K562 (cell line): ENCODE measurements at regions not wholly inside any gene's neighbourhood (a gene's known extent, or its start where the extent isn't known, plus 50 kb on each side); places are given as distances from the start of the nearest gene placed in this dataset.

Experiments used
- ARHGAP35 ChIP-seq: fragments of 450-650 bp; IDR thresholded peaks from 2 replicates; pipeline ENCODE4 v1.6.1; 2018; ENCODE audit not compliant: partially characterized antibody
- CHD2 ChIP-seq: IDR thresholded peaks from 2 replicates; pipeline ENCODE4 v1.6.1; 2011; ENCODE audit warnings: low read depth, low read length
- CTCF ChIP-seq, 3 experiments: IDR thresholded peaks in 2 of 3; conservative IDR thresholded peaks in 1 of 3; 2 replicates each; pipeline ENCODE4 v1.5.1; 2011 to 2012; ENCODE audit warnings: low read length in 3 of 3, mild to moderate bottlenecking in 3 of 3, control low read depth in 2 of 3, improper control_type of control experiment in 1 of 3, inconsistent platforms in 1 of 3, low read depth in 1 of 3, mixed read lengths in 1 of 3, moderate library complexity in 1 of 3; ENCODE audit not compliant: insufficient read depth in 2 of 3
- NFE2L1 ChIP-seq: fragments of 450-650 bp; IDR thresholded peaks from 2 replicates; pipeline ENCODE4 v1.6.1; 2016; ENCODE audit warnings: missing genetic modification characterization, low read depth, mild to moderate bottlenecking, missing compliant biosample characterization, moderate library complexity, borderline replicate concordance
- POLR2A ChIP-seq: fragments of 450-650 bp; conservative IDR thresholded peaks from 2 replicates; pipeline ENCODE4 v1.6.1; 2016
- PREB ChIP-seq: sonication (generic); formaldehyde crosslinking; IDR thresholded peaks from 2 replicates; pipeline ENCODE4 v1.8.1; 2023; ENCODE audit warnings: mild to moderate bottlenecking, missing genetic modification reagents
- PRPF4 ChIP-seq: fragments of 200-400 bp; formaldehyde crosslinking; IDR thresholded peaks from one replicate; pipeline ENCODE4 v1.6.1; 2017; ENCODE audit warnings: low read length, low read depth, mild to moderate bottlenecking; ENCODE audit not compliant: insufficient read depth, poor library complexity, severe bottlenecking
- ZFX ChIP-seq: sonication (generic); formaldehyde crosslinking; IDR thresholded peaks from 2 replicates; pipeline ENCODE4 v1.8.0; 2022; ENCODE audit warnings: mild to moderate bottlenecking, missing genetic modification reagents, moderate library complexity
- ZNF217 ChIP-seq: sonication (generic); formaldehyde crosslinking; IDR thresholded peaks from 2 replicates; pipeline ENCODE4 v1.8.0; 2022; ENCODE audit warnings: mild to moderate bottlenecking, missing genetic modification reagents
- ZNF224 ChIP-seq: sonication (generic); formaldehyde crosslinking; IDR thresholded peaks from 2 replicates; pipeline ENCODE4 v1.8.0; 2022; ENCODE audit warnings: mild to moderate bottlenecking, missing genetic modification reagents
- ZSCAN32 ChIP-seq: fragments of 450-650 bp; formaldehyde crosslinking; IDR thresholded peaks from 2 replicates; pipeline ENCODE4 v1.4.0; 2020; ENCODE audit warnings: mild to moderate bottlenecking, moderate library complexity

- TF ChIP-seq CTCF (IDR thresholded peaks at IDR 0.05 in 2 of 3, conservative IDR thresholded peaks at IDR 0.05 in 1 of 3; ENCODE audit: insufficient read depth in 2 of 3, low read depth in 1 of 3, low read length in 3 of 3): no peak
- no peak for TF ChIP-seq ZSCAN32 (CRISPR knock-in tag)
- TF ChIP-seq NFE2L1 (tag): no peak
- TF ChIP-seq ARHGAP35: no peak
- TF ChIP-seq POLR2A: no peak
- no peak for TF ChIP-seq PREB
- TF ChIP-seq PRPF4: no peak
- no peak for TF ChIP-seq CHD2
- no peak for TF ChIP-seq ZFX (CRISPR knock-in tag)
- no peak for TF ChIP-seq ZNF217 (CRISPR knock-in tag)
- TF ChIP-seq ZNF224 (CRISPR knock-in tag): no peak
These were observed 1491.5 kb upstream of the PRMT6 start for GRCh38 chr1:105565006-105565405.
